ENCODE measurements at regions not wholly inside any gene's neighbourhood (a gene's known extent, or its start where the extent isn't known, plus 50 kb on each side); places are given as distances from the start of the nearest gene placed in this dataset.
"Not testable (repeated sequence)": the region's sequence is repeated elsewhere in the genome, so short reads cannot be mapped to it uniquely, and the experiment has no call there.

- TF ChIP-seq TAF1 (IDR thresholded peaks at IDR 0.05; ENCODE audit: low read depth, low read length) (no peak), PAX5 (IDR thresholded peaks at IDR 0.05; ENCODE audit: insufficient read depth, low read length, severe bottlenecking) (no peak), POLR2A (IDR thresholded peaks at IDR 0.05; ENCODE audit: low read depth, low read length) (no peak), POU2F2 (IDR thresholded peaks at IDR 0.05; ENCODE audit: low read depth, low read length) (no peak), SPI1 (IDR thresholded peaks at IDR 0.05; ENCODE audit: low read depth, low read length) (no peak), POLR2AphosphoS5 (IDR thresholded peaks at IDR 0.05; ENCODE audit: low read depth, low read length) (no peak)
- DNase-seq (ENCODE audit: insufficient read length, low spot score) (no peak), FAIRE-seq (no peak)
Observed at GRCh38 chr2:22175003-22175402, 1051.2 kb downstream of the TDRD15 start.

- FAIRE-seq (no peak), DNase-seq (ENCODE audit: insufficient read length, low spot score) (no peak)
- TF ChIP-seq TAF1 (IDR thresholded peaks at IDR 0.05; ENCODE audit: low read depth, low read length) (no peak), POU2F2 (IDR thresholded peaks at IDR 0.05; ENCODE audit: low read depth, low read length) (no peak), PAX5 (IDR thresholded peaks at IDR 0.05; ENCODE audit: insufficient read depth, low read length, severe bottlenecking) (no peak), POLR2AphosphoS5 (IDR thresholded peaks at IDR 0.05; ENCODE audit: low read depth, low read length) (no peak), SPI1 (IDR thresholded peaks at IDR 0.05; ENCODE audit: low read depth, low read length) (no peak), POLR2A (IDR thresholded peaks at IDR 0.05; ENCODE audit: low read depth, low read length) (no peak)
Observed at GRCh38 chr2:22185251-22185650, 1061.5 kb downstream of the TDRD15 start.

DNA sequence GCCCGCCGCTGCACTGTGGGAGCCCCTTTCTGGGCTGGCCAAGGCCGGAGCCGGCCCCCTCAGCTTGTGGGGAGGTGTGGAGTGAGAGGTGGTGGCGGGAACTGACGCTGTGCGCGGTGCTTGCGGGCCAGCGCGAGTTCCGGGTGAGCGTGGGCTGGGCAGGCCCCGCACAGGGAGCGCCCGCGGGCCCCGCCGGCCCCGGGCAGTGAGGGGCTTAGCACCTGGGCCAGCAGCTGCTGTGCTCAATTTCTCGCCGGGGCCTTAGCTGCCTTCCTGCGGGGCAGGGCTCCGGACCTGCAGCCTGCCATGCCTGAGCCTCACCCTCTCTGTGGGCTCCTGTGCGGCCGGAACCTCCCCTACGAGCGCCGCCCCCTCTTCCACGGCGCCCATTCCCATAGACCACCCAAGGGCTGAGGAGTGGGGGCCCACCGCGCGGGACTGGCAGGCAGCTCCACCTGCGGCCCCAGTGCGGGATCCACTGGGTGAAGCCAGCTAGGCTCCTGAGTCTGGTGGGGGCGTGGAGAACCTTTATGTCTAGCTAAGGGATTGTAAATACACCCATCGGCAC, 1062.6 kb downstream of the TDRD15 start:
- FAIRE-seq; DNase-seq (ENCODE audit: insufficient read length, low spot score): not testable (repeated sequence)

DNA sequence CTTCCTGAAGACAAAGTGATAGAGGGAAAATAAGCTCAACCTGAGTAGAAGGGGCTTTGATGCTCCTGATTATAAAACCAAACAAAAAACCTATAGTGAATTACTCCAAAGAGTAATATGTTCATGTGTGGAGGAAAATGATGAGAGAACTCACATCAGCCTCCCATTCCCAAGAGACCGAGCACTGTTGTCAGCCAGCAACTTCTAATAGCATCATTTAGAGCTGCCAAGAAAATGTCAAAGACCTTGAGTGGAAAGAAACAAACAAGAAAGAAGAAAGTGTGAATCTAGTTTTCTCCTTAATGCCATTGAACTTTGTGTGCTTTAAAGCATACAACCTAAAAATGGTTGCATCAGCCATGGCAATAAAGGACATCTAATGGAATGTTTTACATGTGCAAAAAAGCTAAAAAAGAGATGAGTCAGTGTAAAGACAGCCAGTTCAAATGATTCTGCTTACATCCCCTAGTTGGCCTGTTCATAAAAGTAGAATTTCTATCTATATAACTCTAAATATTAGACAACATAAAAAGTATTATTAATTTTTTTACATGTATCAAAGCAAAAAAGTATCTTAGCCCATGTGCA, 1066.2 kb downstream of the TDRD15 start:
- no peak for DNase-seq (ENCODE audit: insufficient read length, low spot score)
- FAIRE-seq, result no peak
- TF ChIP-seq POLR2AphosphoS5 (IDR thresholded peaks at IDR 0.05; ENCODE audit: low read depth, low read length) (no peak), POLR2A (IDR thresholded peaks at IDR 0.05; ENCODE audit: low read depth, low read length) (no peak), PAX5 (IDR thresholded peaks at IDR 0.05; ENCODE audit: insufficient read depth, low read length, severe bottlenecking) (no peak)

DNA sequence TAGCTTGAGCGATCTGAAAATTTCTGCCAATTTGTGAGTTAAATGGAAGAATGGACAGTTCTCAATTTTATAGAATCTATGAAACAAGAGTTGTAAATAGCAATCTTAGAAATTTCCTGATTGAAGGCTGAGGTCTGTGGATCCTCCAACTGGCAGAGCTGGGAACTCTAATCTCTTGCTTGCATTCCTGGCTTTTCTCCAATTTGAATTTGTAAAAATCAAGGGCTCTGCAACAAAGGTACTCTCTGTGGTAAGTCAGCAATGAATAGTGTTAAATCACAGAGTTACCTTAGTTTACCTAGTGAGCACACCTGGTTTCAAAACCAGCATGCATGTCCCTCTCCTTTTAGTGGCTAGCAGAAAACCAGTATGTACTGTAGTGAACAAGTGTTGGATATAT, 1070.5 kb downstream of the TDRD15 start:
- TF ChIP-seq POU2F2 (IDR thresholded peaks at IDR 0.05; ENCODE audit: low read depth, low read length) (no peak), PAX5 (IDR thresholded peaks at IDR 0.05; ENCODE audit: insufficient read depth, low read length, severe bottlenecking) (no peak), TAF1 (IDR thresholded peaks at IDR 0.05; ENCODE audit: low read depth, low read length) (no peak), POLR2AphosphoS5 (IDR thresholded peaks at IDR 0.05; ENCODE audit: low read depth, low read length) (no peak), SPI1 (IDR thresholded peaks at IDR 0.05; ENCODE audit: low read depth, low read length) (no peak), POLR2A (IDR thresholded peaks at IDR 0.05; ENCODE audit: low read depth, low read length) (no peak)
- DNase-seq (ENCODE audit: insufficient read length, low spot score) (no peak), FAIRE-seq (no peak)

GRCh38 chr2:22196806-22197205, 1073.0 kb downstream of the TDRD15 start:
- DNase-seq (ENCODE audit: insufficient read length, low spot score), result no peak
- FAIRE-seq, result no peak

GRCh38 chr2:22198381-22199283, 1074.9 kb downstream of the TDRD15 start:
- no peak for FAIRE-seq
- TF ChIP-seq POLR2AphosphoS5 (IDR thresholded peaks at IDR 0.05; ENCODE audit: low read depth, low read length) (no peak), SPI1 (IDR thresholded peaks at IDR 0.05; ENCODE audit: low read depth, low read length) (no peak), PAX5 (IDR thresholded peaks at IDR 0.05; ENCODE audit: insufficient read depth, low read length, severe bottlenecking) (no peak), TAF1 (IDR thresholded peaks at IDR 0.05; ENCODE audit: low read depth, low read length) (no peak), POU2F2 (IDR thresholded peaks at IDR 0.05; ENCODE audit: low read depth, low read length) (no peak), POLR2A (IDR thresholded peaks at IDR 0.05; ENCODE audit: low read depth, low read length) (no peak)
- no peak for DNase-seq (ENCODE audit: insufficient read length, low spot score)

More at GRCh38 chr2:22196806-22197205, 1073.0 kb downstream of the TDRD15 start:
- TF ChIP-seq SPI1 (IDR thresholded peaks at IDR 0.05; ENCODE audit: low read depth, low read length), result no peak
- TF ChIP-seq PAX5 (IDR thresholded peaks at IDR 0.05; ENCODE audit: insufficient read depth, low read length, severe bottlenecking), result no peak
- TF ChIP-seq POU2F2 (IDR thresholded peaks at IDR 0.05; ENCODE audit: low read depth, low read length), result no peak
- no peak for TF ChIP-seq TAF1 (IDR thresholded peaks at IDR 0.05; ENCODE audit: low read depth, low read length)
- TF ChIP-seq POLR2AphosphoS5 (IDR thresholded peaks at IDR 0.05; ENCODE audit: low read depth, low read length), result no peak
- no peak for TF ChIP-seq POLR2A (IDR thresholded peaks at IDR 0.05; ENCODE audit: low read depth, low read length)

DNA sequence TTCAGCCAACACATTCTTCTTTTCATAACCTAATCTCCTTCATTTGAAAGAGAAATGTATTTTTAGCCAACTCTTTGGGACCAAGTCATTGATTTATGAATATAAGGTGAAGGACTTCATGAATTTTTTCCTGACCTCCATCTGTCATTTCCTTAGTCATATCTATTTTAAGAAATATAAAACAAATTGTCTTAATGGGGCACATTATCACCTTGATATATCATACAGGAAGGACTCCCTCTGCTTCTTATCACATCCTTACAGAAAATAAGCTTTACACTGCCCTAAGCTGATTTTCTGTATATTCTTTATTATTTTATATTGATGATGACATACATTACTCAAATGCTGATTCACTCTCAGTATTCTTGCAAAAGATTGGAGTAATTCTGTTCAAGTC, 1076.2 kb downstream of the TDRD15 start:
- DNase-seq (ENCODE audit: insufficient read length, low spot score) (no peak), FAIRE-seq (no peak)
- TF ChIP-seq SPI1 (IDR thresholded peaks at IDR 0.05; ENCODE audit: low read depth, low read length) (no peak), POLR2A (IDR thresholded peaks at IDR 0.05; ENCODE audit: low read depth, low read length) (no peak), PAX5 (IDR thresholded peaks at IDR 0.05; ENCODE audit: insufficient read depth, low read length, severe bottlenecking) (no peak), TAF1 (IDR thresholded peaks at IDR 0.05; ENCODE audit: low read depth, low read length) (no peak)

GRCh38 chr2:22209545-22209944, 1085.8 kb downstream of the TDRD15 start:
- FAIRE-seq, result no peak
- DNase-seq (ENCODE audit: insufficient read length, low spot score), result no peak
- TF ChIP-seq POU2F2 (IDR thresholded peaks at IDR 0.05; ENCODE audit: low read depth, low read length) (no peak), POLR2A (IDR thresholded peaks at IDR 0.05; ENCODE audit: low read depth, low read length) (no peak), SPI1 (IDR thresholded peaks at IDR 0.05; ENCODE audit: low read depth, low read length) (no peak), TAF1 (IDR thresholded peaks at IDR 0.05; ENCODE audit: low read depth, low read length) (no peak), PAX5 (IDR thresholded peaks at IDR 0.05; ENCODE audit: insufficient read depth, low read length, severe bottlenecking) (no peak), POLR2AphosphoS5 (IDR thresholded peaks at IDR 0.05; ENCODE audit: low read depth, low read length) (no peak)
